ENCODE measurements at regions not wholly inside any gene's neighbourhood (a gene's known extent, or its start where the extent isn't known, plus 50 kb on each side); places are given as distances from the start of the nearest gene placed in this dataset.

DNA sequence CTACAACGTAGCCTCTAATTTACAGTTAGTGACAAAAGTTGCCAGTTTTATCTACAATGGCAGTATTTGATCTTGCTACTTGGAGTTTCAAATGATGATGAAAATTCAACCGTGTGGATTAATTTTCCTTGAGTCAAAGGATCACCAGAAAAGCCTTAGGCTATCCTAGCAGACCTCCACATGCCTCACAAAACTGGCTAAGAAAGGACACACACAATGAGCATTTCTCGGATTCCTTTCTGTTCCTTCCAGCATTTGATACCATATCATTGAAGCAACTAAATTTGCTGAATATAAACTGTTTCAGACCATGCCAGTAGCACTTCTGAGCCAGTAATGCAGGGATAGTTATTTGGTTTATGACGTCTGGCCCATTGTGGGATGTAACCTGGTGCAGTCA is 587.4 kb upstream of the MDFIC2 start:
- no peak for DNase-seq (ENCODE audit: low spot score)

DNA sequence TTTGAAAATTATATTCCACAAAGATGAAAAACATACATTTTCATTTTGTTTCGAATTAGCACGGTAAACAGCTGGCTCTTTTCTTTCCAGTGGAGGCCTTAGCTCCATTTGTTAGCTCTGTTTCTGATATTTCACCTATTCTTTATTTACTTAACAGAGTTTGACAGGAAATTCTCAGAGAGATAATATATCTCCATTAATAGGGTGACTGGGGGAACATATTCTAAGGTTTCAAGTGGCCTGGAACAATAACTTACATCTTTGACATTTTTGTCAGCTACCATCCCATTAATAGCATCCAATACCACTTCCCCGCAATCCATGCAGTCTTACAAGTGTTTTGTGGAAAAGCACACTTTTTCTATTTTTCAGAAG is 577.6 kb upstream of the MDFIC2 start:
- no peak for DNase-seq (ENCODE audit: low spot score)

DNA sequence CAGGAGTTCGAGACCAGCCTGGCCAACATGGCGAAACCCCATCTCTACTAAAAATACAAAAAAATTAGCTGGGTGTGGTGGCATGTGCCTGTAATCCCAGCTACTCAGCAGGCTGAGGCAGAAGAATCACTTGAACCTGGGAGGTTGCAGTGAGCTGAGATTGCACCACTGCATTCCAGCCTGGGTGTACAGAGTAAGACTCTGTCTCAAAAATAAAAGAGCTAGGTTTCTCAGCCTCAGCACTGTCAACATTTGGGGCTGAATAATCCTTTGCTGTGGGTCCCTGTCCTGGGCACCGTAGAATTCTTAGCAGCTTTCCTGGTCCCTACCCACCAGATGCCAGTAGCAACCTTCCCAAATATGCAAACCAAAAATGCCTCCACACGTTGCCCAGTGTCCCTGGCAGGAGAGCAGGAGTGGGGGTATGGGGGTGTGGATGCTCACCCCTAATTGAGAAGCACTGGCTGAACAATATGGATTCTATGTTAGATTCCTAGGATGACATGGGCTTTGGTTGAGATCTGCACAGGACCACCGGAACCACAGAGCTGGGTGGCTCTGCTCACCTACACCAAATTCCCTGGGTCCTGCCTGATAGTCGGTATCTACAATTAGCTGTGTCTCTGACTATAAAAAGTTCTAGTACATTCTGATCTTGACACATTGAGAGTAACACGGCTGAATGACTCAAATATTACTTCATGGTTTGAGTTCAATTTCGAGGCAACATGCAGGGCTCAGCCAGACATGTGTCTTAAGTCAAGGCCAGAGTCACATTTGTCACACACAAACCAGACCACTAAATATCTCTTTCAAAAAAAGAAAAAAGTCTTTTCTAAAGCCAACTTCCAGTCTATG is 577.0 kb upstream of the MDFIC2 start:
- no peak for DNase-seq (ENCODE audit: low spot score)

DNA sequence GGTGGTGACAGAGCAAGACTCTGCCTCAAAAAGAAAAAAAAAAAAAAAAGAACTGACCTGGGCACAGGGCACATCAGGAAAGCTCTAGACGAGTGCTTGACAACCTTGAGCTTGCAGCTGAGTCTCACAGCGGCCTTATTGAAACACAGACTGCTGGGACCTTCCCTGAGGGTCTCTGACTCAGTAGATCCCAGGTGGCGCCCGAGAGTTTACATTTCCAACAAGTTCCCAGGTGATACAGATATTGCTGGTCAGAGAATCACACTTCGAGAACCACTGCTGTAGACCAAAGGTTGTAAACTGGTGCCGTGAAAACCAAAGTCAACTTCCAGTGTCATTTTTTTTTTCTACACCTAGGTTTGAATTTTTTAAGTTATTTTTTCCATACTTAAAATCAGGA is 573.2 kb upstream of the MDFIC2 start:
- no peak for DNase-seq (ENCODE audit: low spot score)

DNA sequence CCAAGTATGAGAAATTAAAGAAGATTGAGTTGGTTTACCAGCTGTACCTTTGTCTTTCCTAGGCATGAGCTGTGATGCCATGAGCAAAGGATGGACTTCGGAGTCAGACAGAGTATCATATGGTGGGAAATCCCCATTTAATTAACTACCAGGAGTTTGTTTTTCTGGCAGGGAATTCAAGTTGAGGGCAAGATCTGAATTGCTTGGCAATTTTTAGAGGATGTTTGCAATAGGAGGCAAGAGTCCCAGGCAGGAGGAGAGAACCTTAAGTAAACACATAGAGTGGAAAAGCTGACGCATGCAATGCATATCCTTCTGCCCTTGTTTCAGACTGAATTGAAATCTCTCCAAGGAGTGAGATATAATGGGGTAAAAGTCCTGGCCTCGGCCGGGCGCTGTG is 569.7 kb upstream of the MDFIC2 start:
- no peak for DNase-seq (ENCODE audit: low spot score)

DNA sequence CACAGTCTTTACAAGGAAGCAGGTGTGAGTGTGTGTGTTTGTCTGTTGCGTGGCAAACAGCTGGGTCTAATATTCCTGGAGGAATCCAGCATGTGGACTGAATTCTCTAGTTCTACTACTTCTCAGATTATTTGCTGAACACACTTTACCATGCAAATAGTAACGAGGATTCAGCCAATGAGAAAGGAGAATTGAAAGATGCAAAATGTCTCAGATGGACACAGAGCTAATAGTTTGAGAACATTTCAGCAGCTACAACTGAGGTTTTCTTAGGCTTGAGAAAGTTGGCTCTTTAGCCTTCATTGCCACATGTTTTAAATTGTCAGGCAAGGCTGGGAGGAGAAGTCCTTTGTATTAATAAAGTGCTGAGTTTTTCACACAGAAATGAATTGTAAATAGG is 568.0 kb upstream of the MDFIC2 start:
- DNase-seq (ENCODE audit: low spot score), result no peak

DNA sequence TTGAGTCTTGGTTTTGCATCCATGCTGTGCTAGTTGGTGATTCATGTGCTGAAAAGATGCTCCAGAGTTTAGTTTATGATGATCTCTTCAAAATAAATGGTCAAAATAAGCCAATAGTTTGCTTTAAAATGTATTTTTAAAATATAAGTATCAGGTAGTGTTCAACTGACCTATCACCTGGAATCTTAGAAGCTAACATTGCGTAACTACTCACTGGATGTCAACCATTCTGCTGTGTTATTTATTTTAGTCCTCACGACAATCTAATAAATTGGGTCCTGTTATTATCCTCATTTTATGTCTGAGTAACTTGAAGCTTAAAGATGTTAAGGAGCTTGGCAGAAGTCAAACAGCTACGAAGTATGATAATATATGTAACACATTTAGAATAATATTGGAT is 563.7 kb upstream of the MDFIC2 start:
- DNase-seq (ENCODE audit: low spot score), result no peak

DNA sequence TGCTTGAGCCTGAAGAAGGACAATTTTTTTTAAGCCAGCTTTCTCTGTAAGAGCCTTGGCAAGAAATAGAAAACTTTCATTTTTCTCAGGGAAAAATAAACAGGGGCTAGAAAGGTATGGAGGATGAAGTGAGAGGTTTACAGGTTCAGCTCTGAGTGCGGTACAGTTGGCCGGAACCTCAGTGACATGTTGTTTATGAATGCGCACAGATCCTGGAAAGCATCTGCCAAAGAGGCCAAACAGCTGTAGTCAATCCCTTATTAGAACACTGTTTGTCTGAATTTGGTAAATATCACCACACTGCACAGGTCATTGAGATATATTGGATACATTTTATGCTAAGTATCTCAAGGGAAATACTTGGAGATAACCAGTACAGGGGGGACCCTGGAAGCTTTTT is 561.8 kb upstream of the MDFIC2 start:
- DNase-seq (ENCODE audit: low spot score), result no peak

DNA sequence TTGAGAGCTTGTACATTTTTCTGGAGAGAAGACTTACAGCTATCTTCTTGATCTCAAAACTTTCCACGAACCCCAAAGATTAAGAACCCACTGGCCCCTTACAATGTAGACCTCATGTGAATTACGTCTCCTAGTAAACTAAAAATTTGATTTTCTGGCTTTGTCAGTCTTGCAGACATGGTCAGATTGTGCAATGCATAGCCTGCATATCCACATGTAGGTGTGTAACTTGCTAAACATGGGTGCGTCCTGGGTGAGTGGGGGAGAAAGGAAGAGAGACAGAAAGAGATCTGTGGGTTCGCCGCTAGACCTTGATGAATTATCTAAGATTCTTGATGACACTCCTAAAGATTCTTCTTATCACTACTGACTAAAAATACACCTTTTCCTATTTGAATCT is 561.2 kb upstream of the MDFIC2 start:
- DNase-seq (ENCODE audit: low spot score), result no peak

DNA sequence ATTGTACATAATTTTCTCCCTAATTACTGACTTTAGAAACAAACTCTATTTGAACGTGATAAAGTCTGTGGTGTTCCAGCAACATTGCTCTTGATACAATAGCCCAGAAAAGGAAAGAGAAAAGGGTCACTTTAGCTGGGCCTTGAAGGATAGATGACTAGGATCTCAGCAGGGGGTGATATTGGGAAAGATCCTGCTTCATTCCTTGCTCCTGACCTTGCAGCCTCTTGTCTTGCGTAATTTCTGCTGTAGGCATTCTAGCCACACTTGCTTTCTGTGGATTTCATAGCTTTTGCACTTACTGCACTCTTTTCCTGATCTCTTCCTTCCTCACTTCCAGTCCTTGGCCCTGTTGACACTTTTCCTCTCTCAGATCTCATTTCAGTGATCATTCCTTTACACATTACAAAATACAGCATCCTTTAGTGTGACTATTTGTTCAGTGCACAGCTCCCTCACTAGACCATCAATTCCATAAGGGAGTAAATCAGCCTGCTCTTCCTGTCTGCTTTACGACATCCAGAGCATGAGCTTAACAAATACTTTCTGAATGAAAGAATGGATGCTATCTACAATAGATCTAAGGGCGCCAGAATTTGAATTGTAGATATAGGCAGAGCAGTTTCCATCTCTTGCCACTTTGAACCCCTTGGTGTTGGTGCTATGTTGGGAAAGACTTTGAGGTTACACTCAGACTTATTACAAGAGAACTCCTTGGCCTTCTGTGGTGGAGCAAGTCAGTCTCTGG is 559.6 kb upstream of the MDFIC2 start:
- peak; percentile 42 for DNase-seq (ENCODE audit: low spot score)

DNA sequence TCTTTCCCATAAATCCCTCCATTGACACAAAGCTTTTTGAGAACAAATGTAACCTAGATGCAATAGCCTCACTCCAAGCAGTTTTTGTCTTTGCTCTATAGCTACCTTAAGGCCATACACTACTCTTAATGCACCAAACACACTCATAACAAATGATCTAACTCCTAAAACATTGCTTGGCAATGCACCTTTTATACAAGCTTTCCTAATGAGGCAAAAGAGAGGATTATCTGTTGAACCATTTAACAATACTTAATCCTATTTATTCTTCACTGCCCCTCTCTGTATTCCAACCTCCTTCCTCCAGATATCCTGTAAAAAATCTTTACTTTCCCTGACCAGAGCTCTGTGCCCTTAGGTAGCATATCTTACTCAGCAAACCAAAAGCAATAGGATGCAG is 558.1 kb upstream of the MDFIC2 start:
- DNase-seq (ENCODE audit: low spot score), result no peak

DNA sequence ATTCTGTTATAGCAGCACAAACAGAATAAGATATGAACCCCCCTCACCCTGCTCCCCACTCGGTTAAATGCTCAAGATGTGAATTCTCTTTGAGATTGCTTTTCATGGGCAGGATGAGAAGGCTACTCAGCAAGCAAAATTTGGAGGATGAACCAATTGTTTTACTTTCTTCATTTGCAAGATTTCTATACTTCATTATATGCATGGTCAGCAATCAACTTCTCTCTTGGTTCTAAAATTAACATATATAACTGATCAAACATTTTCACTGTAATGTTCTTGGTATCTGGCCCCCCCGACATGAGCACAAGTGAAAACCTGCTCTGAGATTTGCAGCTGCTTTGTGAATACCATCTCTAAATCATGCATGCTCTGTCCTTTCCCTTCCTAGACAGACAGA is 556.1 kb upstream of the MDFIC2 start:
- no peak for DNase-seq (ENCODE audit: low spot score)

DNA sequence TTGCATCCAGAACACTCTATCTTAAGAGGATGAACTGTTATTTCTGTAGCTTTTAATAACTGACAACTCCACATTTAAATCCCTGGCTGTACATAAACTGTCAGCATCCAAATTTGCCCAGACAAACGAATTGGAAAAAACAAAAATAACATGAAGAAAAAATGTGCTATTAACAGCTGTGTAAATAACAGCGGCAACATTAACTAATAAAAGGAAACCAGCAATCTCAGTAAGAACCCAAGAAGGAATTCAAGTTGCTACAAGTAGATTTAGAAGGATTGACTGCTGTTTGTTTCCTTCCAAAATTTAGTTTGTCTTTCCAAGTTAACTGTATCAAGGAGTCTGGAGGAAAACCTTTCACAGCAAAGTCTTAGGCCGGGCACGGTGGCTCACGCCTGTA is 550.6 kb upstream of the MDFIC2 start:
- no peak for DNase-seq (ENCODE audit: low spot score)

DNA sequence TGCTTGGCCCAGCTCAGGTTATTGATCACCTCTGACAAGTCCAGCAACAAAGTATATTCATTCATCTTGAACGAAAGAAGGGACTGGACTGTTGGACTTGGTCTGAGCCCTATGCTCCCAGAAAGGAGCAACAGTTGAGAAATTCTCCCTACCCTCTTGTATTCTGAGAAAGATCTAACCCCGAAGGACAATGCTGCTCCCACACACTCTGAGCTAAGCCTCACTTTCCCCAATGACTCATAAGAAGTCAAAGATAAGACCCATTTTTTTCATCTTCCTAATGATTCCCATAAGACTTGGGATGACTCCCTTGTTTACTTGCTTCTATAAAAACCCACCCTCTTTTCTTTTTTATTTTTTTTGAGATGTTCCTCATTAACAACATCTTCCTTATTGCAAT is 549.4 kb upstream of the MDFIC2 start:
- no peak for DNase-seq (ENCODE audit: low spot score)

DNA sequence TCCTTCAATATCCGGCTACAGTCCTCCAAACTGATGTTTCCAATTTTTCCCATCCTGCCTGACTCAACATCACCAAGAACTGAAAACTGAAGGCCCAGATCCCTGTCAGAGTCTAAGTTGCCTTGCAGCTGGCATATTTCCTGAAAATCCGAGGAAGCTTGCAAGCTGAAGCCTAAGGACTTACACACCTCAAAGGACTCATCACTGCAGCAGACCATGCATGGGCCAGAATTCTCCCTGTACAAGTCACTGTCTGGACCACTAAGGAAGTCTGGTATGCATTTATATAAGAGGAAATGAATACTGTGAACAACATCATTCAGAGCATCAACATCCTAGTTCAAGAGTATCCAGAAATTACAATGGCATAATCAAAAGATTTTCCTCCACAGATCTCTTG is 548.8 kb upstream of the MDFIC2 start:
- no peak for DNase-seq (ENCODE audit: low spot score)

DNA sequence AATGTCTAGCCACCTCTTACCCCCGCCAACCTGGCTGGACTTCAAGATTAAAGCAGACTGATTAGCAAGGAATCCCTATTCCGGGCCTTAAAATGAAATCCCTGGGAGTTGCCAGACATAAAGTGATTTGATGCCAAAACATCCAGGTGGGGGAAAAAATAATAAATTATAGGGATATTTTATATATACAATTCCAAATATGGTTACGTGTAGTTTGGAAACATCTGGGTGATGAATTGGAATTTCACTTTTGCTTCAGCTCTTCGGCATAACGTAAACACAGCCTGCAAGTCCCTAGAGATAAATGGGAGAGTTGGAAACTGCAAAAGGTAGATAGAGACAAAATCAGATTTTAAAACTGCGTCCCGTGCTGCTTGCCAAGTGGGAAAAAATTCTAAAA is 545.5 kb upstream of the MDFIC2 start:
- DNase-seq (ENCODE audit: low spot score), result no peak

DNA sequence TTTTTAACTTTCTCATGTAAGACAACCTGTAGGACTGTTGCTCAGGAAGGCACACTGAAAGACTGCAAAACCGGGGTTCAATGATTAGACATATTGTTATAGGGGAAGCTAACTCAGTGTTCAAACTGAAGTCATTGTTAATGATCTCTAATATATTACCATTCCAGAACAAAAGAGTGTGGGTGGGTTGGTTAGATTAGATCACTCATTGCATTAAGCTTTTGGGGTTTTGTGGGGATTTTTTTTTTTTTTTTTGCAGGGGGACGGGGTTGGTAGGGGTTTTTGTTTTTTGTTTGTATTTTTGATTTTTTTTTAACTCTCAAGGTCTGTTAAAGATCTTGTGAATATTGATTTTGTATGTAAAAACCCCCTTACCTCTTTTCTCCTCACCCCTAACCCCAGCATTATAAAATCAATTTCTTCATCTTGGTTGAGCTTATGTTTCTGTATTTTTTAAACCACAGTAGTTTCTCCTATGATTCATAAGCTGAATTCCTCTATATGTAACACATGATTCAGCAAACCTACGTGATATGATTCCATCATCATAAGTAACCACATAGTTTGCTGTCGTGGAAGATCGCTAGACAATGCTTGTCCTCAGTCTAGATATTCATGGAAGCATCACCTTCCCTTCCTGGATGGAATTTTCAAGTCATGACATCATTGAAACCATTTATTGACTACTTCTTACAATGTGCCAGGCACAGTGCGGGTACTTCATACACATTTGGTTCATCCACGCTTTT is 544.1 kb upstream of the MDFIC2 start:
- peak; percentile 12 for DNase-seq (ENCODE audit: low spot score)

DNA sequence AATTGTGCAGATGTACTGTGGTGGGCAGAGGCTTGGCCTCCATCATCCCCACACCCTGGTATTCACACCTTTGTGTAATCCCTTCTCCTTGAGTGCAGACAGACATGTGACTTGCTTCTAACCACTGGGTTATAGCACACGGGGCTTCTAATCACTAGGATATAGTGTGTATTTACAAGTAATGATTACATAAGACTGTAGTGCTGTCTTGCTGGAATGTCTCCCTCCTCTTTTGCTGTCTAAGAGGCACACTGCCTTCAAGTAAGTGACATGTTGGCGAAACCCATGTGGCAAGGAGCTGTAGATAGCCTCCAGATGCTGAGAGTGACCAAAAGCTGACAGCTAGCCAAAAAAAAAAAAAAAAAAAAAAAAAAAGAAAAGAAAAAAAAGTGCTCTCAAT is 542.7 kb upstream of the MDFIC2 start:
- no peak for DNase-seq (ENCODE audit: low spot score)

DNA sequence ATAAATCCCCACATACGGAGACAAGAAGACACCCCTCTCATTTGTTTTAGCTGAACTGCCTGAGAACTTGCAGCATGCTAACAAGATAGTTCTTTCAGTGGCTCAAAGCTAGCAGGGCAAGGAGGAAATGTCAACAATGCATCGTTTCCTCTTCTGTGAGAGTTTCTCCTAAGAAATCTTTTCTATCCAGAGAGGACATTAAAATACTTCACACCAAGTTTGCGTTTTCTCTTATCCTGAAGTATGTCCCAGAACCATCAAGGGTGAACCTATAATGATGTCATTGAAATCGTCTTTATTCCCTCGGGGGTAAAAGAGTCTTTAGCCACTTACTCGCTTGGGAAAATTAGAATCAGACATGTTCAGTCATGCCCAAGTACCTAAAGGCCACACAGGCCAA is 541.7 kb upstream of the MDFIC2 start:
- no peak for DNase-seq (ENCODE audit: low spot score)

DNA sequence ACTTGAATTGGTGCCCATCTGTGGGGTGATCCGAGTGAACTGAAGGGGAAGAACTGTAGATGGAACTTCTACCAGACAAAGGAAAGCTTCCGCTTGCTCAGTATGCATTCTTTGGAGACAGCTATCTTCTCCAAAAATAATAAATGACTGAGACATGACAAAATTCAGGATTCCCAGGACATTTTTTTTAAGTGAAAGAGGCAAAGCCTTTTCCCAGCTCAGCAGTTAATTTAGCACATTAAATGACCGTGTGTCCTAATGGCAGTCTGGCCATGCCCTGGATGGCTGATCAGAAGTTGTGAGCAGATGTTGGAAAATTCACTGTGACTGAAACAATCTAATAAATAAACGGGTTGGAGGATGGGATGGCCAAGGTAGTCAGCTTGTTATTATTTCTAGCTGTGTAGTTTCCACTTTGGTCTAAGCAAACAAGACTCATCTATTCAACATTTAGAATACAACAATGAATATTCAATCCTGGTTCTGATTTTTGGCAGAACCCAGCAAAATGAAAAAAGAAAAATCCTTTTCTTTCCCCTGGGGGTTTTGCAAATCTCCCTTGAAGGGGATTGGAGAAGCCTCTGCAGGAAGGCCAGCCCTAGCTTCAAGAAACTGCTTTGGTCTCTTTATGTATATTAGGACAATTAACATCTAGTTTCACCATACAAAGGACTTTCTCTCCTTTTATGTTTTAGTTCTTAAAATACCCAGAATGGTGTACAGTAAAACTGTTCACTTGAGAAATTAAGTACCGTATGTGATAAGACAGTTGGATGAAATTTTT is 540.9 kb upstream of the MDFIC2 start:
- no peak for DNase-seq (ENCODE audit: low spot score)

DNA sequence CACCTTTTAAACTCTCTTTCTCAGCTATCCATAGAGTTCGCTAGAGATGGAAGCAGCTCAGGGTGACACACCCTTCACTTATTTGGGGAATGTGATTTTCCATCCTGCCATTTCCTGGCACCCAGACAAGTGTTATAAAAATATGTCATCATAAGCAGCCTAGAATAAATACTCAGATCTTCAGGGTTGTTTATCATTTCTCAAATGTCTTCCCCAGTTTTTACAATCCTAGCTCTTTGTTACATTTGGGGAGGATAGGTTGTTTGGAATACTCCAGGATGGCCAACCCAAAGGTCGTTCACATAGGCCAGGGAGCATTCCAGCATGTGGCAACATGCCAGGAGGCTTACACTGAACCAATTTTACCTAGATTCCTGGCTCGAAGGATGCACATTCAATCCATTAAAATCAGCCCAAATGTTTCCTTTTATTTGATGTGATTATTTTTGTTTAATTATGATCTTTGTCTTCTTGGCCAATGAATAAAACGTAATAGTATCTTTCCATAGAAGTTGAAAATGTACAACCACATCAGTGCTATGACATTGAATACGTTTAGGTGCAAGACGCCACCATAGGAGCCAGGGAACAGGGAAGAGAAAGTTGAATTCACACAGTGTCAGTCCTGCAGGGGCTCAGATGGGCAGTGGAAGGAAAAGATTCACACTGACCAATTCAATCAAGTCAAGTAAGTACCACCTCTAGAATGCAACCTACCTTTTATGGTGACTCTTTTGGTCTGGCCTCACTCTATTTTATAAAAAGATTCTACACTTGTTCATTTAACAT is 537.7 kb upstream of the MDFIC2 start:
- peak; percentile 57 for DNase-seq (ENCODE audit: low spot score)
